MM.1S (cell line): ENCODE measurements at regions not wholly inside any gene's neighbourhood (a gene's known extent, or its start where the extent isn't known, plus 50 kb on each side); places are given as distances from the start of the nearest gene placed in this dataset.

Experiments
- CTCF ChIP-seq: fragments of 300-600 bp; sonication (generic); IDR thresholded peaks from 2 replicates; pipeline ENCODE4 v1.5.1; 2016; ENCODE audit warnings: antibody characterized with exemption, low read length, mixed read lengths
- EZH2 ChIP-seq: fragments of 300-600 bp; sonication (generic); optimal IDR thresholded peaks from 2 replicates; pipeline ENCODE3; 2017; ENCODE audit warnings: low read depth, mild to moderate bottlenecking, antibody characterized with exemption, low read length, mixed read lengths

GRCh38 chr12:60093428-60093827, 497.6 kb downstream of the SLC16A7 start:
- TF ChIP-seq CTCF (no peak), EZH2 (no peak)
